Kidney glomerular epithelial cell (primary cell): ENCODE measurements at regions not wholly inside any gene's neighbourhood (a gene's known extent, or its start where the extent isn't known, plus 50 kb on each side); places are given as distances from the start of the nearest gene placed in this dataset.
A peak's percentile ranks its signal among the peaks of the same experiment; 100 is the strongest.
"Not testable (repeated sequence)": the region's sequence is repeated elsewhere in the genome, so short reads cannot be mapped to it uniquely, and the experiment has no call there.

Experiments
- DNase-seq: peaks from one replicate; lab custom pipeline; 2025; lab: John Stamatoyannopoulos, UW

GRCh38 chr2:155539028-155539427 lies 793.5 kb downstream of the NR4A2 start:
- not testable (repeated sequence) for DNase-seq

DNA sequence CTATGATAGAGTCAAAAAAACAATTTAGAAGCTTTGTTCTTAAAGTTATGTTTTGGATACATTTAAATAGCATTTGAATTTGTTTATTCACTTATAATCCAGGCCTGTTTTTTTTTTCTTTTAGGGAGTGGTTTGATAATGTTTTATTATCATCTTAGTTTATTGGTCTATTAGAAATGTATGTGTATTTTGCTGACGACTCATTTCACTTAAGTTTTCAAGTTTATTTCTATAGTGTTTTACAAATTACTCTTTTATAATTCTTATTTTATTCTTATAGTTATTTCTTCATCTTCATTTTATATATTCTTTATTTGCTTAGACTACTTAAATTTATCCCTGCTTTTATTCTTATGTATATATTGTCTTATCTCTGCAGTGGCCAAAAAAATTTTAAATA lies 804.5 kb downstream of the NR4A2 start:
- DNase-seq: no peak

DNA sequence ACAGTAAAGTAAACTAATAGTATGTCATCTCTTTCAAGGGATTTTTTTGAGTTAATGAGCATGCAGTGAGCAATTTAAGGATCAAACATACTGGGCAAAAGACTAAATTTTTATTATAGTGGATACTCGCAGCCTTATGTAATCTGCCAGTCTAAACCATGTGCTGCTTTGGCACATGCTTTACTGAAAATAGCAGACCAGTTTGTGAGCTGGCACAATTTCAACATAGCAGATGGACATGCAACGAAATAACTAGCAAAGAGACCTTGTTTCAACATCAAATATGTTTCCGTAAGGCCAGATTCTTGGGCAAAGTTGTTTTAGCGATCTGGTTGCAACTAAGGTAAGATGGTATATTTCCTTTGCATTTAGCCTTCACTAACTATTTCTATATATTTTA lies 807.3 kb downstream of the NR4A2 start:
- DNase-seq: no peak

GRCh38 chr2:155519529-155520130 lies 812.9 kb downstream of the NR4A2 start:
- no peak for DNase-seq

GRCh38 chr2:155518094-155518493 lies 814.4 kb downstream of the NR4A2 start:
- no peak for DNase-seq

- no peak for DNase-seq
Observed at GRCh38 chr2:155517362-155517761, 815.2 kb downstream of the NR4A2 start.

DNA sequence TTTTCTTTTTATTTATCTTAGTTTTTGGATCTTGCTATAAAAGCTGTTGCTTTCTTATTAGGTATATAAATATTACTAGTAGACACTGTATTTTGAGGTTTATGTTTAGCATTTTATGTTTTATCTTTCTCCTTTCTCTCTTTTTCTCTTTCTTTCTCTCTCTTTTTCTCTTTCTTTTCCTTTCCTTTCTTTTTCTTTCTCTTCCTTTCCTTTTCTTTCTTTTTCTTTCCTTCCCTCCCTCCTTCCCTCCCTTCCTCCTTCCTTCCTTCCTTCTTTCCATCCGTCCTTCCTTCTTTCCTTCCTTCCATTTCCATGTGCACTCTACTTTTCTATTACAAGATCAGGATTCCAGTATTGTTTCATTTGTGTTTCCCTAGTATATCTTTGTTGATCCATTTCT lies 814.8 kb downstream of the KCNJ3 start:
- DNase-seq: no peak

DNA sequence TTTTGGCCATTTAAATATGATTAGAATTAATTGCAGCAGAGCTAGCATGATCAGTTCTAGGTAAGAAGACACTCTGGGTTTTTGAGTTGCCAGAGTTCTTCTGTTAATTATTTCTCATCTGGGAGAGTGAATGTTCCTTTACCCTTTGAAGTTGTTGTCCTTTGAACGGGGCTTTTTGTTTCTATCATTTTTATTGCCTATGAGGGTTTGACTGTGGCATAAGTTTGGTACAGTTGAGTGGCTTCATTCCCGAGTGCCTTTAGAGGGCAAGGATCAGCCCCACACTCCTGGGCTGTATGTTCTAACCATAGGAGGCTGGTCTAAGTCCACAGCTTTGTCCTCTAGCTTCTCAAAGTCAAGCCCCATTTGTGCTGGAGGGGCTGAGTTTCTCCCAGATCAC lies 804.3 kb downstream of the KCNJ3 start:
- DNase-seq: no peak

GRCh38 chr2:155498106-155498505 lies 799.6 kb downstream of the KCNJ3 start:
- DNase-seq: no peak

- no peak for DNase-seq
Observed at GRCh38 chr2:155494744-155495143, 796.2 kb downstream of the KCNJ3 start.

DNA sequence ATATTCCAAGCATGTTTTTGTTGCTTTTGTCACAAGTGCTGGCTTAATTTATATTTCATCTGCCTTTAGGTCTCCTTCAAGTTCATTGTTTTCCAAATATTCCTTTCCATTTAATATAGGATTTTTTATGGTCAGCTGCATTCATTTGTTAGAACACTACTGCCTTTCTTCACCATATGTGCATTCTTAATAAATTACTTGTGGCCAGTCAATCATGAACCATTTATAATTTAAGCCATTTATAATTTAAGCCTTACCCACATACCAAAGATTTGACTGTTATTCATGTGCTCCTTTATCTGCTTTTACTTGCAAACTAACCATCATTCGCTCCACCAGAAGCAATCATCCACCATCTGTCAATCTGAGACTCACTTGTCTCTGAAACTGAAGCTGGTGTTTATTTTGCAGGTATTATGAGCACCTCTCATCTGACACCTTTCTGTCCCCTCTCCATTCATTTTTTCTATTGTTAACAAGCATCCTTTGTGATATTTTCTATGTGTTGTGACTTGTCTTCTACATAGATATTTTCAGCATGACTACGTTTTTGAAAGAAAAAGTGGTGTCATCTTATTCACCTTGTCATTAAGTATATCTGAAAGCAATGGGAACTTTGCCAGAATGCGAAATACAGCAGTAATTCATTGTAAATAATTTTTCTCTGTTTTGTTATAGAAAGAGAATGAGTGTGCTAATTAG lies 786.8 kb downstream of the KCNJ3 start:
- no peak for DNase-seq

DNA sequence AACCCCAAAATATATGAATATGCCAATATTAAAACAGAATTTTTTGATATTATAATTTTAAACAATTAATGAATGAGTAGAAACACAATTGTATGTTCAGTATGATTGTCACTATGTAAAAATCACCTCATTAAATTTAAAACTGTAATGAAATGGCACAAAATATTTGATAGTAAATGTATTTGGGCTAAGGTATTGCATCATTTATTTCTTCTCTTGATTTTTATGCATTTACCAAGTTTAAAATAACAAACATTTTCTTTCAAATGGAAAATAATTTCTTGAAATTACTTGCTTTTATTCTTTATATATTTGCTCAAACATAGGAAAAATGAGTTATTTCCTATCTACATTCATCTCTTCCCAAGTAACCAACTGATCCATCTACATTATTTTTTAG lies 782.6 kb downstream of the KCNJ3 start:
- DNase-seq: no peak

GRCh38 chr2:155472018-155472417 lies 773.5 kb downstream of the KCNJ3 start:
- DNase-seq: not testable (repeated sequence)

GRCh38 chr2:155456222-155456621 lies 757.7 kb downstream of the KCNJ3 start:
- DNase-seq: no peak

GRCh38 chr2:155442755-155443372 lies 744.4 kb downstream of the KCNJ3 start:
- peak; percentile 9 for DNase-seq

DNA sequence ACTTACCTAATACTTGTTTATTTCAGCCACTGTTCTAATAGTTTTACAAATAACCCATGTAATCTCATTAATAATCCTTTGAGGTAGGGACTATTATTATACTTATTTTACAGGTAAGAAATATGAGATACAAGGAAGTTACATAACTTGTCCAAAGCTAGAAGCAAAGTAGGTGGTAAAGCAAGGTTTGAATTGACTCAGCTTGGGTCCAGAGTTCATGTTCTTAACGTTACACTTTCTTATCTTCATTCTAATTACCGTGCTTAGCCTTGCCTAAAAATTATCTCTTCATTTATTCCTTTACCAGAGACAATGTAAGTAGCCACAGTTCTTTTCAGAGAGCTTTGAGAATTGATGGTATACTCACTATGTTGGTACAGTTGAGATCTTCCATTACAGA lies 743.6 kb downstream of the KCNJ3 start:
- DNase-seq: no peak

DNA sequence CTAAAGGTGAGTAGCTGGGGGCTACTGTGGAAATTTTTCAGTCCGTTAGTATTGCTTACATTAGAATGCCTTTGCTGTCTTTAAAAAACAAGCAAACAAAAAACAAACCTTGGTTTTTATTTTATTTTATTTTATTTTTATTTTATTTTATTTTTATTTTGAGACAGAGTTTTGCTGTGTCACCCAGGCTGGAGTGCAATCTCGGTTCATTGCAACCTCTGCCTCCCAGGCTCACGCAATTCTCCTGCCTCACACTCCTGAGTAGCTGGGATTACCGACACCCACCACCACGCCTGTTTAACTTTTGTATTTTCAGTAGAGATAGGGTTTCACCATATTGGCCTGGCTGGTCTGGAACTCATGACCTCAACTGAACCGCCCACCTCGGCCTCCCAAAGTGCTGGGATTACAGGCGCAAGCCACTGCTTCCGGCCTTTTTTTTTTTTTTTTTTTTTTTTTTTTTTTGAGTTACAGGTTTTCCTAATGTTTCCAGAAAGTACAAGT lies 732.6 kb downstream of the KCNJ3 start:
- no peak for DNase-seq

- no peak for DNase-seq
Observed at GRCh38 chr2:155427470-155427869, 729.0 kb downstream of the KCNJ3 start.

DNA sequence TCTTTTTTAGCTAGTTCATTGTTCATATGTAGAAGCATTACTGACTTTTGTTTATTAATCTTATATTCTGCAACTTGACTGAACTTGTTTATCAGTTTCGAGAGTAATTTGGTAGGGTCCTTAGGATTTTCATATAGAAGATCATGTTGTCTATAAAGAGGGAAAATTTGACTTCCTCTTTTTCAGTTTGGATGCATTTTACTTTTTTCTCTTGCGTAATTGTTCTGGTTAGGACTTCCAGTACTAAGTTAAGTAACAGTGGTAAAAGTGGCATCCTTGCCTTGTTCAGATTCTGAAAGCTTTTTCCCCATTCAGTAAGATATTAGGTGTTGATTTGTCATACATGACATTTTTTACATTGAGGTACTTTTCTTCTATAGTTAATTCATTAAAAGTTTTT lies 726.0 kb downstream of the KCNJ3 start:
- no peak for DNase-seq

GRCh38 chr2:155418753-155419152 lies 720.3 kb downstream of the KCNJ3 start:
- no peak for DNase-seq

GRCh38 chr2:155412598-155412997 lies 714.1 kb downstream of the KCNJ3 start:
- no peak for DNase-seq

- no peak for DNase-seq
Observed at GRCh38 chr2:155404433-155405002, 706.0 kb downstream of the KCNJ3 start.

DNA sequence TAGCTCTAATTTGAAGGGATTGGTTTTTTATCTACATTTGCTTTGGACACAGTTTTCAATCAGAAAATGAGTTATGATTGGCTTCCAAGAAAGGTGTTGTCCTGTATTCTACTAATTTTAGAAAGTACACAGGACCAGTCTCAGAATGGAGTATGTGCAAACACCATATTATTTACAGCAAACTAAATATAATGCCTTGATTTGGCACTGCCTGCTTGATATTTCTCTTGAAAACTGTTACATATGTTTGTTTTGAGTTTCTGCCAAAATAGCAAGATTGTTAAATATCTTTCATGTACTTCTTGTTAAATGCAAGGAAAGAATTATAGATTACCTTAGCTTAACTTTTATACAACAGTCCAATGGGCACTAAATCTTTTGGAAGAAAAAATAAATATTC lies 694.9 kb downstream of the KCNJ3 start:
- DNase-seq: no peak
